HUDEP-2 (cell line): ENCODE measurements at regions not wholly inside any gene's neighbourhood (a gene's known extent, or its start where the extent isn't known, plus 50 kb on each side); places are given as distances from the start of the nearest gene placed in this dataset.

Experiments
- DNase-seq, 76 experiments: peaks; one replicate each; lab custom pipeline; 2025; ENCODE audit not compliant: unreplicated experiment in 76 of 76; lab: John Stamatoyannopoulos, UW

- no peak for DNase-seq
Observed at GRCh38 chr2:226581661-226582060, 218.0 kb downstream of the IRS1 start.

GRCh38 chr2:226581004-226581403 lies 218.6 kb downstream of the IRS1 start:
- no peak for DNase-seq

GRCh38 chr2:226580403-226580802 lies 219.2 kb downstream of the IRS1 start:
- DNase-seq = no peak

GRCh38 chr2:226579519-226579918 lies 220.1 kb downstream of the IRS1 start:
- DNase-seq = no peak

GRCh38 chr2:226578879-226579278 lies 220.7 kb downstream of the IRS1 start:
- DNase-seq = no peak

GRCh38 chr2:226578373-226578772 lies 221.2 kb downstream of the IRS1 start:
- DNase-seq = no peak

GRCh38 chr2:226575928-226576327 lies 223.7 kb downstream of the IRS1 start:
- peak in 1 of 76 experiments; percentile 2 for DNase-seq

- DNase-seq = no peak
Observed at GRCh38 chr2:226573158-226573557, 226.5 kb downstream of the IRS1 start.

- DNase-seq = no peak
Observed at GRCh38 chr2:226564667-226565066, 235.0 kb downstream of the IRS1 start.

GRCh38 chr2:226561962-226562361 lies 237.7 kb downstream of the IRS1 start:
- no peak for DNase-seq

GRCh38 chr2:226560325-226560724 lies 239.3 kb downstream of the IRS1 start:
- DNase-seq = no peak

GRCh38 chr2:226559536-226559935 lies 240.1 kb downstream of the IRS1 start:
- DNase-seq = no peak

- no peak for DNase-seq
Observed at GRCh38 chr2:226558418-226558817, 241.2 kb downstream of the IRS1 start.

GRCh38 chr2:226556050-226556449 lies 243.6 kb downstream of the IRS1 start:
- no peak for DNase-seq

GRCh38 chr2:226554701-226555100 lies 244.9 kb downstream of the IRS1 start:
- no peak for DNase-seq

- DNase-seq = no peak
Observed at GRCh38 chr2:226553333-226553732, 246.3 kb downstream of the IRS1 start.

GRCh38 chr2:226552571-226553285 lies 246.9 kb downstream of the IRS1 start:
- no peak for DNase-seq

GRCh38 chr2:226551522-226552250 lies 247.9 kb downstream of the IRS1 start:
- DNase-seq = no peak

- DNase-seq = no peak
Observed at GRCh38 chr2:226550801-226551200, 248.8 kb downstream of the IRS1 start.

- no peak for DNase-seq
Observed at GRCh38 chr2:226548732-226549131, 250.9 kb downstream of the IRS1 start.

GRCh38 chr2:226544596-226545210 lies 254.9 kb downstream of the IRS1 start:
- DNase-seq = no peak
